CD14-positive monocyte (primary cell): ENCODE measurements at regions not wholly inside any gene's neighbourhood (a gene's known extent, or its start where the extent isn't known, plus 50 kb on each side); places are given as distances from the start of the nearest gene placed in this dataset.

Experiments used
- DNase-seq, 3 donors: peaks; one replicate each; pipeline ENCODE4 v3.0.0-alpha.2; 2011 to 2022
- H2AFZ ChIP-seq: 2 replicates; pipeline ENCODE4 v1.6.0; 2012; ENCODE audit warnings: mild to moderate bottlenecking, low read depth, low read length, inconsistent platforms; ENCODE audit not compliant: insufficient read depth, poor library complexity, severe bottlenecking
- H3K27ac ChIP-seq, 2 donors: 1 replicate in 1 of 2; 2 replicates in 1 of 2; pipeline ENCODE4 v1.5.1; 2012 to 2013; ENCODE audit warnings: low read length in 2 of 2, control low read depth in 1 of 2, inconsistent platforms in 1 of 2, low read depth in 1 of 2, mild to moderate bottlenecking in 1 of 2
- H3K27me3 ChIP-seq, 2 donors: one replicate each; pipeline versions ENCODE4 v1.6.0 to v1.6.1; 2011 to 2013; ENCODE audit warnings: low read length in 2 of 2; ENCODE audit not compliant: control insufficient read depth in 2 of 2, insufficient read depth in 2 of 2
- H3K36me3 ChIP-seq, 2 donors: replicated peaks in 1 of 2; 1 replicate in 1 of 2; 2 replicates in 1 of 2; pipeline versions ENCODE4 v1.5.1 to v1.6.1; 2012 to 2013; ENCODE audit warnings: low read length in 2 of 2, control low read depth in 1 of 2, inconsistent platforms in 1 of 2, mild to moderate bottlenecking in 1 of 2; ENCODE audit not compliant: insufficient read depth in 2 of 2, control insufficient read depth in 1 of 2
- H3K4me1 ChIP-seq, 2 donors: 1 replicate in 1 of 2; 2 replicates in 1 of 2; pipeline versions ENCODE4 v1.5.1 to v1.6.1; 2012 to 2013; ENCODE audit warnings: low read length in 2 of 2, control low read depth in 1 of 2, inconsistent platforms in 1 of 2, mild to moderate bottlenecking in 1 of 2, moderate library complexity in 1 of 2; ENCODE audit not compliant: insufficient read depth in 2 of 2, control insufficient read depth in 1 of 2
- H3K4me2 ChIP-seq: replicated peaks from 2 replicates; pipeline ENCODE3; 2012; ENCODE audit warnings: low read length, moderate library complexity, mild to moderate bottlenecking; ENCODE audit not compliant: poor library complexity, severe bottlenecking; ENCODE audit errors: extremely low read depth
- H3K4me3 ChIP-seq, 3 experiments: fragments of 200-600 bp in 1 of 3; sonication (generic) in 1 of 3; replicated peaks in 1 of 3; 1 replicate in 2 of 3; 2 replicates in 1 of 3; pipeline ENCODE4 v1.5.1; 2011 to 2013; ENCODE audit warnings: low read length in 3 of 3, mild to moderate bottlenecking in 3 of 3, control low read depth in 2 of 3, low read depth in 2 of 3, inconsistent platforms in 1 of 3, moderate library complexity in 1 of 3
- H3K79me2 ChIP-seq: 2 replicates; pipeline ENCODE4 v1.6.0; 2012; ENCODE audit warnings: mild to moderate bottlenecking, control low read depth, inconsistent platforms, low read length, moderate library complexity; ENCODE audit not compliant: insufficient read depth
- H3K9ac ChIP-seq: 2 replicates; pipeline ENCODE4 v1.6.0; 2017; ENCODE audit warnings: low read length, mild to moderate bottlenecking; ENCODE audit not compliant: insufficient read depth, poor library complexity, severe bottlenecking
- H3K9me3 ChIP-seq, 2 donors: replicated peaks in 1 of 2; 1 replicate in 1 of 2; 2 replicates in 1 of 2; pipeline versions ENCODE4 v1.5.1 to v1.6.1; 2012 to 2013; ENCODE audit warnings: low read length in 2 of 2, control low read depth in 1 of 2; ENCODE audit not compliant: control insufficient read depth in 1 of 2, insufficient read depth in 1 of 2
- H4K20me1 ChIP-seq: 2 replicates; pipeline ENCODE4 v1.6.0; 2012; ENCODE audit warnings: mild to moderate bottlenecking, low read length, control low read depth, moderate library complexity; ENCODE audit not compliant: insufficient read depth
- H3K27ac Mint-ChIP-seq, 7 donors: one replicate each; pipeline ENCODE4 v1.8.0; 2020; ENCODE audit warnings: mild to moderate bottlenecking in 7 of 7, mixed read lengths in 7 of 7, moderate library complexity in 6 of 7, inconsistent platforms in 2 of 7
- H3K27me3 Mint-ChIP-seq, 3 donors: one replicate each; pipeline ENCODE4 v1.8.0; 2021 to 2022; ENCODE audit warnings: low read depth in 3 of 3, mild to moderate bottlenecking in 3 of 3, mixed read lengths in 3 of 3, moderate library complexity in 3 of 3, inconsistent platforms in 1 of 3
- H3K36me3 Mint-ChIP-seq, 2 donors: one replicate each; pipeline ENCODE4 v1.8.0; 2020; ENCODE audit warnings: mixed read lengths in 2 of 2, inconsistent platforms in 1 of 2, mild to moderate bottlenecking in 1 of 2
- H3K4me1 Mint-ChIP-seq: one replicate; pipeline ENCODE4 v1.8.0; 2020; ENCODE audit warnings: mild to moderate bottlenecking, mixed read lengths
- H3K4me3 Mint-ChIP-seq, 2 donors: one replicate each; pipeline ENCODE4 v1.8.0; 2020; ENCODE audit warnings: mild to moderate bottlenecking in 2 of 2, mixed read lengths in 2 of 2, moderate library complexity in 1 of 2
- H3K9me3 Mint-ChIP-seq, 7 donors: one replicate each; pipeline ENCODE4 v1.8.0; 2020 to 2022; ENCODE audit warnings: mixed read lengths in 7 of 7, mild to moderate bottlenecking in 6 of 7, moderate library complexity in 6 of 7, inconsistent platforms in 2 of 7
- CTCF ChIP-seq: fragments of 200-600 bp; IDR thresholded peaks from one replicate; pipeline ENCODE4 v1.8.0; 2022; ENCODE audit warnings: antibody characterized with exemption, mild to moderate bottlenecking
- WGBS: methylation state at CpG from one replicate; pipeline ENCODE4 v1.1.5; 2013; ENCODE audit warnings: missing lambda C conversion rate; ENCODE audit not compliant: insufficient coverage; 5-methylcytosine and 5-hydroxymethylcytosine counted together
- intact Hi-C, 2 donors: fragments of 100-400 bp; cut with micrococcal nuclease; formaldehyde crosslinking; loops; one replicate each; pipeline versions ENCODE4 v1.15.0 to v1.15.1; 2023

GRCh38 chr15:26096581-26096980 lies 233.5 kb upstream of the ATP10A start:
- H3K4me3 Mint-ChIP-seq = no peak overlapping the region
- Histone ChIP-seq H3K27ac (no peak overlapping the region), H3K27me3 (no peaks in the 10 kb centered on the region), H3K79me2 (no peaks in the 10 kb centered on the region), H2AFZ (no peak overlapping the region), H3K36me3 (no peaks in the 10 kb centered on the region), H3K9me3 (peaks cover 0 to 3% of the 10 kb centered on the region in 2 donors), H3K4me1 (no peaks in the 10 kb centered on the region), H4K20me1 (no peaks in the 10 kb centered on the region), H3K4me2 (no peak overlapping the region), H3K9ac (no peak overlapping the region), H3K4me3 (no peak overlapping the region)
- peaks cover 2 to 8% (median 7%) of the 10 kb centered on the region in 3 donors for H3K27me3 Mint-ChIP-seq
- intact Hi-C loops = no loop called here
- no peak overlapping the region for H3K27ac Mint-ChIP-seq
- 95% methylated on average over 2 of the region's 3 CpGs for WGBS
- TF ChIP-seq CTCF = no peak
- no peaks in the 10 kb centered on the region for H3K36me3 Mint-ChIP-seq
- H3K4me1 Mint-ChIP-seq = no peaks in the 10 kb centered on the region
- no peak for DNase-seq
- H3K9me3 Mint-ChIP-seq = peaks cover 3 to 17% (median 6%) of the 10 kb centered on the region in 7 donors

GRCh38 chr15:26095710-26096330 lies 232.7 kb upstream of the ATP10A start:
- Mint-ChIP-seq H3K27ac (no peak overlapping the region), H3K36me3 (no peaks in the 10 kb centered on the region)

More at GRCh38 chr15:26095710-26096330, 232.7 kb upstream of the ATP10A start:
- H3K4me3 ChIP-seq = no peak overlapping the region
- no peak overlapping the region for H3K27ac ChIP-seq
- whole genome bisulfite sequencing = 39% methylated on average over 17 of the region's 24 CpGs
- Mint-ChIP-seq H3K9me3 (peaks cover 3 to 17% (median 6%) of the 10 kb centered on the region in 7 donors), H3K27me3 (peaks cover 2 to 8% (median 7%) of the 10 kb centered on the region in 3 donors), H3K4me3 (no peak overlapping the region), H3K4me1 (no peaks in the 10 kb centered on the region)
- H3K9ac ChIP-seq = no peak overlapping the region
- no peaks in the 10 kb centered on the region for H3K79me2 ChIP-seq
- no peak for TF ChIP-seq CTCF
- H3K36me3 ChIP-seq = no peaks in the 10 kb centered on the region
- H3K4me2 ChIP-seq = no peak overlapping the region
- no peak for DNase-seq
- intact Hi-C loops = no loop called here
- no peaks in the 10 kb centered on the region for H3K4me1 ChIP-seq
- no peaks in the 10 kb centered on the region for H4K20me1 ChIP-seq
- peaks cover 0 to 3% of the 10 kb centered on the region in 2 donors for H3K9me3 ChIP-seq
- H3K27me3 ChIP-seq = no peaks in the 10 kb centered on the region
- H2AFZ ChIP-seq = no peak overlapping the region
